Trophoblast cell (in vitro differentiated cells and primary cell): ENCODE measurements at regions not wholly inside any gene's neighbourhood (a gene's known extent, or its start where the extent isn't known, plus 50 kb on each side); places are given as distances from the start of the nearest gene placed in this dataset.
"Not testable (repeated sequence)": the region's sequence is repeated elsewhere in the genome, so short reads cannot be mapped to it uniquely, and the experiment has no call there.

Experiments
- DNase-seq, 2 donors: peaks; one replicate each; pipeline ENCODE4 v3.0.0-alpha.2; 2016
- H2AFZ ChIP-seq: 2 replicates; pipeline ENCODE4 v1.6.1; 2013; ENCODE audit warnings: low read length, moderate library complexity, mild to moderate bottlenecking; ENCODE audit not compliant: insufficient read depth, poor library complexity
- H2AK5ac ChIP-seq: 2 replicates; pipeline ENCODE4 v1.6.1; 2013; ENCODE audit warnings: mild to moderate bottlenecking, low read length
- H2BK120ac ChIP-seq: 2 replicates; pipeline ENCODE4 v1.6.1; 2013; ENCODE audit warnings: low read length, mild to moderate bottlenecking, moderate library complexity; ENCODE audit not compliant: insufficient read depth, poor library complexity
- H2BK12ac ChIP-seq: 2 replicates; pipeline ENCODE4 v1.6.1; 2013; ENCODE audit warnings: mild to moderate bottlenecking, low read length, moderate library complexity
- H2BK5ac ChIP-seq: 2 replicates; pipeline ENCODE4 v1.6.1; 2013; ENCODE audit warnings: low read length, low read depth, moderate library complexity, mild to moderate bottlenecking; ENCODE audit not compliant: poor library complexity
- H3K14ac ChIP-seq: 2 replicates; pipeline ENCODE4 v1.6.1; 2013; ENCODE audit warnings: mild to moderate bottlenecking, low read length
- H3K18ac ChIP-seq: 2 replicates; pipeline ENCODE4 v1.6.1; 2013; ENCODE audit warnings: mild to moderate bottlenecking, low read length
- H3K23ac ChIP-seq: 2 replicates; pipeline ENCODE4 v1.6.1; 2013; ENCODE audit warnings: low read length
- H3K27ac ChIP-seq: 2 replicates; pipeline ENCODE4 v1.5.1; 2013; ENCODE audit warnings: low read depth, mild to moderate bottlenecking, inconsistent platforms, low read length, moderate library complexity
- H3K27me3 ChIP-seq: 2 replicates; pipeline ENCODE4 v1.6.1; 2013; ENCODE audit warnings: inconsistent platforms, mild to moderate bottlenecking, low read length, moderate library complexity; ENCODE audit not compliant: insufficient read depth
- H3K36me3 ChIP-seq, 2 experiments: 1 replicate in 1 of 2; 2 replicates in 1 of 2; pipeline ENCODE4 v1.6.1; 2013; ENCODE audit warnings: low read length in 2 of 2, mild to moderate bottlenecking in 2 of 2, moderate library complexity in 1 of 2; ENCODE audit not compliant: insufficient read depth in 2 of 2, control insufficient read depth in 1 of 2
- H3K4ac ChIP-seq: 2 replicates; pipeline ENCODE4 v1.6.1; 2013; ENCODE audit warnings: low read depth, mild to moderate bottlenecking, low read length, moderate library complexity
- H3K4me1 ChIP-seq, 2 experiments: 1 replicate in 1 of 2; 2 replicates in 1 of 2; pipeline ENCODE4 v1.6.1; 2013; ENCODE audit warnings: low read length in 2 of 2, mild to moderate bottlenecking in 2 of 2, moderate library complexity in 1 of 2; ENCODE audit not compliant: insufficient read depth in 2 of 2, control insufficient read depth in 1 of 2
- H3K4me2 ChIP-seq: 2 replicates; pipeline ENCODE4 v1.6.1; 2013; ENCODE audit warnings: inconsistent platforms, mild to moderate bottlenecking, low read length, moderate library complexity
- H3K4me3 ChIP-seq: 2 replicates; pipeline ENCODE4 v1.5.1; 2013; ENCODE audit warnings: mild to moderate bottlenecking, low read depth, low read length, inconsistent platforms
- H3K79me1 ChIP-seq: one replicate; pipeline ENCODE4 v1.6.1; 2013; ENCODE audit warnings: low read length
- H3K79me2 ChIP-seq: 2 replicates; pipeline ENCODE4 v1.6.1; 2013; ENCODE audit warnings: low read length, mild to moderate bottlenecking; ENCODE audit not compliant: control insufficient read depth, insufficient read depth, poor library complexity
- H3K9ac ChIP-seq: 2 replicates; pipeline ENCODE4 v1.6.1; 2013; ENCODE audit warnings: mild to moderate bottlenecking, low read length
- H3K9me3 ChIP-seq: 2 replicates; pipeline ENCODE4 v1.6.1; 2013; ENCODE audit warnings: low read depth, mild to moderate bottlenecking, control low read depth, inconsistent platforms, low read length; ENCODE audit not compliant: insufficient read depth
- H4K12ac ChIP-seq: 2 replicates; pipeline ENCODE4 v1.6.1; 2013; ENCODE audit warnings: low read depth, mild to moderate bottlenecking, low read length, moderate library complexity
- H4K8ac ChIP-seq: 2 replicates; pipeline ENCODE4 v1.6.1; 2013; ENCODE audit warnings: low read depth, mild to moderate bottlenecking, low read length, moderate library complexity
- H4K91ac ChIP-seq: one replicate; pipeline ENCODE4 v1.6.1; 2013; ENCODE audit warnings: low read depth, mild to moderate bottlenecking, low read length, moderate library complexity
- WGBS: extraction: QIAGEN DNeasy Blood & Tissue Kit; methylation state at CpG from one replicate; pipeline ENCODE4 v1.1.7; 2013; ENCODE audit warnings: missing lambda C conversion rate; ENCODE audit not compliant: insufficient read length, insufficient coverage; ENCODE audit errors: extremely low coverage; 5-methylcytosine and 5-hydroxymethylcytosine counted together

DNA sequence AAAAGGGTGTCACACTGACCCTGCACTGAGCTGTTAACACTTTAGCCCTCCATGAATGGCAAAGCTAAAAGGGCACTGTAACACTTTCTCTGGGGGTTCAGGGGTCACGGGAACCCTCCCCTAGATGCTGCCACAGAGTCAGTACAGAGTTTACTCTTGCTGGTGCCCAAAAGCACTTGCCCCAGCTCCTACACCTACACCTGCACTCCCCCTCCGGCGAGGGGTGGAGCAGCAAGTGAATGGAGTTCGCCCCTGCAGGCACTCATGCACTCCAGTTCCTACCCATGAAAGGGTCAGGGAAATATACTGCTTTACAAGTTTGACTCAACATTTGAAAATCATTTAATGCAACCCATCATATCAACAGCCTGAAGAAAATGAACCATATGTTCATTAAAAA is 355.7 kb upstream of the SPATA31A3 start:
- not testable (repeated sequence) for H3K27ac ChIP-seq, H3K27me3 ChIP-seq, H3K4me2 ChIP-seq, DNase-seq, H2BK120ac ChIP-seq, H3K23ac ChIP-seq, H3K4ac ChIP-seq, H3K9me3 ChIP-seq, H2AFZ ChIP-seq, H3K4me3 ChIP-seq, H4K12ac ChIP-seq, H3K14ac ChIP-seq, H3K18ac ChIP-seq, H3K36me3 ChIP-seq, H2BK5ac ChIP-seq, H2AK5ac ChIP-seq, H3K9ac ChIP-seq, H3K79me1 ChIP-seq, H2BK12ac ChIP-seq, H3K79me2 ChIP-seq, H4K91ac ChIP-seq, H4K8ac ChIP-seq, H3K4me1 ChIP-seq
- no CpG with 5 or more reads among the region's 4 CpGs for WGBS

DNA sequence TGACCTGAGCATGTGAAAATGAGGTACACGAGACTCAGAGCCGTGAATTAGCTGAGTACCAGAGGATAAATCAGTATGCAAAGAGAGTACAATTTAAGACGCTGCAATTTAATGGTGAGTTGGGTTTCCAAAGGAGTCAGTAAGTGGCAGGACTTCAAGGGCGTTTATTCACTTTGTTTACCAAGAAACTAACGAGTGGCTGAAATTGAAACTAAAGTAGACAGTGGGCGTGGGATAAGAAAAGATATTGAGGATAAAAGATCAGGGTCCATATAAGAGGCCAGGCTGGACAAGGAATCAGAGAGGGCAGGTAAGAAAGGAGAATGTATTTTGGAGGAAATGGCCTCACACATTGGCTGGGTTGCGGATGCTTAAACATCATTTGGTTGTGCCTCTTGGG is 346.9 kb upstream of the SPATA31A3 start:
- not testable (repeated sequence) for H3K79me2 ChIP-seq, H3K4me1 ChIP-seq, H3K14ac ChIP-seq, H3K9ac ChIP-seq, H4K8ac ChIP-seq, H2BK12ac ChIP-seq, H3K4me2 ChIP-seq, H3K9me3 ChIP-seq, H4K91ac ChIP-seq, H2BK120ac ChIP-seq, H2AK5ac ChIP-seq, H3K27me3 ChIP-seq, H3K18ac ChIP-seq, H3K4ac ChIP-seq, H3K27ac ChIP-seq, H4K12ac ChIP-seq, H3K36me3 ChIP-seq, H3K23ac ChIP-seq, H3K4me3 ChIP-seq, DNase-seq, H2AFZ ChIP-seq, H2BK5ac ChIP-seq, H3K79me1 ChIP-seq
- WGBS, result no CpG with 5 or more reads among the region's 7 CpGs

DNA sequence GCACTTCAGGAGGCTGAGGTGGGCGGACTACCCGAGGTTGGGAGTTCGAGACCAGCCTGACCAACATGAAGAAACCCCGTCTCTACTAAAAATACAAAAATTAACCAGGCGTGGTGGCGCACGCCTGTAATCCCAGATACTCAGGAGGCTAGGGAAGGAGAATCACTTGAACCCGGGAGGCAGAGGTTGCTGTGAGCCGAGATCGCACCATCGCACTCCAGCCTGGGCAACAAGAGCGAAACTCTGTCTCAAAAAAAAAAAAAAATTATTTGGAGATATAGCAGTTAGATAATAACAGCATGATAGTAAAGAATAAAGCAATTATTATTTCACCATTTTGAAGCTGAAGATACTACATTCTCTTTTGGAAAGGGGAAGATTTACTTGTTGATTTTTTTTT is 345.9 kb upstream of the SPATA31A3 start:
- not testable (repeated sequence) for H2BK5ac ChIP-seq, H4K91ac ChIP-seq, H3K14ac ChIP-seq, H3K23ac ChIP-seq, H3K18ac ChIP-seq, H3K27ac ChIP-seq, H3K79me2 ChIP-seq, H3K4me2 ChIP-seq, H2BK12ac ChIP-seq, H3K27me3 ChIP-seq, H3K4ac ChIP-seq, H2AK5ac ChIP-seq, H3K79me1 ChIP-seq, H3K9ac ChIP-seq, H3K4me1 ChIP-seq, DNase-seq, H2BK120ac ChIP-seq, H3K9me3 ChIP-seq, H4K8ac ChIP-seq, H4K12ac ChIP-seq, H3K36me3 ChIP-seq, H2AFZ ChIP-seq, H3K4me3 ChIP-seq
- no CpG with 5 or more reads among the region's 12 CpGs for WGBS

DNA sequence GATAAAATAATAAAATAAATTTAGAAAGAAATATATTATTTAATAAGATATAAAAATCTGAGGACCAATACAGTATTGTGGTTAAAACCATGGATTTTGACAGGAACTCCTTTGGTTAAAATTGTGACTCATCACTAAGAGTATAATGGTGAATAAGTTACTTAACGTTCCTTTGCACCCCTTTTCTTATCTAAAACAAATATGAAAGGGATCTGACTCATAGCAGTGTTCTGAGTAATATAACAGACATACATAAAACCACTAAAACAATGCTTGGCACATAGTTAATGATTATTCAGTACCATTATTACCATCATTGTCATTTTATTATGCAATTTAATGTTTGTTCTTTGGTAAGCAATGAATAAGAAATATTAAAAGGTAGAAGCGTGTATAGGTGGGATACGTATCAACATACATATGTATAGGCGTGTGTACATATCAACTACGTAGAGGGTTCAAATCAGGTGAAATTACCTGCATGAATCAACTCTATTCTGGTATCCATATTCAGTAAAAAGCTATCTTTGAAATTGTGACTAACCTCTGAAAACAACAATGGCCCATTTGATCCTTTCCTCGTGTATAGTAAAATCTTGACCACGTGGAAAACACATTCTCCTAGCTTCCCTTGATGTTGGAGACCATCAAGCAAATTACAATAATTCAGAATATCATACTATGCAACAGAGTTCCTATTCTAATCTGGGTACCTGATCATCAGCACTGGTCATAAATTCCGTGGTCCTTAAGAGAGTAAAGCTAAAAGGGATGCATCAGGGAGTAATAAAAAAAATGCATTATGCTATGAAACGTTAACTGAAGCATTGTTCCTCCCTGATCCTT is 342.6 kb upstream of the SPATA31A3 start:
- not testable (repeated sequence) for DNase-seq, H2BK12ac ChIP-seq, H4K12ac ChIP-seq, H2AFZ ChIP-seq, H3K23ac ChIP-seq, H3K36me3 ChIP-seq, H3K4me1 ChIP-seq, H4K8ac ChIP-seq, H3K79me1 ChIP-seq, H4K91ac ChIP-seq, H3K27ac ChIP-seq, H3K9me3 ChIP-seq, H3K4ac ChIP-seq, H3K79me2 ChIP-seq, H3K14ac ChIP-seq, H3K9ac ChIP-seq, H3K18ac ChIP-seq, H2BK120ac ChIP-seq, H3K4me2 ChIP-seq, H2AK5ac ChIP-seq, H3K27me3 ChIP-seq, H2BK5ac ChIP-seq, H3K4me3 ChIP-seq
- WGBS, result no CpG with 5 or more reads among the region's 9 CpGs
